HepG2 (cell line): ENCODE measurements at regions not wholly inside any gene's neighbourhood (a gene's known extent, or its start where the extent isn't known, plus 50 kb on each side); places are given as distances from the start of the nearest gene placed in this dataset.

ENCODE experiments used
- ATAC-seq: fragments of 200-7000 bp; cut with Tn5 transposase; 3 replicates; pipeline ENCODE4 v1.9.1; 2020; ENCODE audit warnings: mild to moderate bottlenecking, moderate library complexity
- BruUV-seq: library from RNA; stranded (reverse); fragments of 400-500 nt; replicated peaks from 2 replicates; lab custom pipeline; 2021; lab: Mats Ljungman, UMichigan
- CTCF ChIA-PET: fragments of 300-600 bp; formaldehyde crosslinking; extraction: SDS; loops from one replicate; lab custom pipeline; 2021; ENCODE audit warnings: low total read pairs, inconsistent platforms, low intra/inter-chr PET ratio; lab: Yijun Ruan, JAX
- POLR2A ChIA-PET: fragments of 350-600 bp; sonication (Branson Sonifier 250); formaldehyde crosslinking; loops from one replicate; lab custom pipeline; 2020; ENCODE audit warnings: antibody characterized with exemption, inconsistent platforms; lab: Yijun Ruan, JAX
- DNase-seq: peaks from one replicate; pipeline ENCODE4 v3.0.0-alpha.2; 2015; ENCODE audit warnings: low spot score
- FAIRE-seq: peaks from 3 replicates; lab custom pipeline; 2011; peaks lifted over from hg19 to GRCh38; lab: Jason Lieb, UNC
- H2AFZ ChIP-seq: one replicate; pipeline ENCODE4 v1.6.1; 2011; ENCODE audit warnings: low read length, inconsistent platforms
- H3K27ac ChIP-seq: fragments of 300-600 bp; 3 replicates; pipeline ENCODE4 v1.8.0; 2011; ENCODE audit warnings: mixed run types, mild to moderate bottlenecking, mixed read lengths, low read length, inconsistent platforms; ENCODE audit not compliant: insufficient read depth; ENCODE audit errors: extremely low read length
- H3K27me3 ChIP-seq, 2 experiments: fragments of 200-600 bp in 1 of 2; 2 replicates in 1 of 2; 3 replicates in 1 of 2; pipeline versions ENCODE4 v1.6.0 to v1.8.0; 2011; ENCODE audit warnings: low read length in 2 of 2, mild to moderate bottlenecking in 2 of 2, moderate library complexity in 2 of 2, inconsistent platforms in 1 of 2; ENCODE audit not compliant: insufficient read depth in 2 of 2, control insufficient read depth in 1 of 2
- H3K36me3 ChIP-seq, 2 experiments: fragments of 200-600 bp in 1 of 2; replicated peaks in 1 of 2; 2 replicates in 1 of 2; 3 replicates in 1 of 2; pipeline versions ENCODE4 v1.5.1 to v1.8.0; 2011; ENCODE audit warnings: low read length in 2 of 2, inconsistent platforms in 1 of 2; ENCODE audit not compliant: insufficient read depth in 2 of 2, control insufficient read depth in 1 of 2
- H3K4me1 ChIP-seq: 2 replicates; pipeline ENCODE4 v1.5.1; 2012; ENCODE audit warnings: low read length, inconsistent platforms; ENCODE audit not compliant: insufficient read depth
- H3K4me2 ChIP-seq: 2 replicates; pipeline ENCODE4 v1.6.0; 2011; ENCODE audit warnings: low read depth, low read length, inconsistent platforms
- H3K4me3 ChIP-seq, 3 experiments: fragments of 200-600 bp in 1 of 3; sonication (generic), shearing (Covaris generic) in 1 of 3; replicated peaks in 1 of 3; 2 replicates each; pipeline ENCODE4 v1.5.1; 2011 to 2016; ENCODE audit warnings: low read length in 3 of 3, inconsistent platforms in 2 of 3, low read depth in 2 of 3, mild to moderate bottlenecking in 2 of 3, control low read depth in 1 of 3, mixed read lengths in 1 of 3; ENCODE audit not compliant: insufficient read depth in 1 of 3
- H3K79me2 ChIP-seq: one replicate; pipeline ENCODE4 v1.6.1; 2011; ENCODE audit warnings: low read length, inconsistent platforms; ENCODE audit not compliant: insufficient read depth
- H3K9ac ChIP-seq: 2 replicates; pipeline ENCODE4 v1.6.0; 2011; ENCODE audit warnings: mild to moderate bottlenecking, low read depth, low read length, inconsistent platforms; ENCODE audit not compliant: insufficient read depth
- H3K9me3 ChIP-seq: 2 replicates; pipeline ENCODE4 v1.5.1; 2012; ENCODE audit warnings: mild to moderate bottlenecking, low read length
- H4K20me1 ChIP-seq: 2 replicates; pipeline ENCODE4 v1.6.0; 2011; ENCODE audit warnings: inconsistent platforms, mild to moderate bottlenecking, low read length, moderate library complexity; ENCODE audit not compliant: insufficient read depth
- FOXP1 ChIP-seq, 2 experiments: fragments of 450-650 bp in 1 of 2; IDR thresholded peaks; 2 replicates each; pipeline ENCODE4 v1.6.1; 2017 to 2018; ENCODE audit warnings: antibody characterized with exemption in 1 of 2
- PHF8 ChIP-seq: sonication (generic); formaldehyde crosslinking; IDR thresholded peaks from 2 replicates; pipeline ENCODE4 v1.5.0; 2020; ENCODE audit warnings: missing genetic modification reagents
- RBFOX2 ChIP-seq: fragments of 200-400 bp; formaldehyde crosslinking; IDR thresholded peaks from 2 replicates; pipeline ENCODE4 v1.6.1; 2017; ENCODE audit warnings: low read depth, mild to moderate bottlenecking, low read length
- TGIF2 ChIP-seq: IDR thresholded peaks from 2 replicates; pipeline ENCODE4 v1.6.1; 2016; ENCODE audit warnings: control low read depth, missing compliant biosample characterization
- ZNF24 ChIP-seq: fragments of 450-650 bp; IDR thresholded peaks from 2 replicates; pipeline ENCODE4 v1.6.1; 2017; ENCODE audit warnings: antibody characterized with exemption, mild to moderate bottlenecking
- ZNF547 ChIP-seq: sonication (generic); formaldehyde crosslinking; IDR thresholded peaks from 2 replicates; pipeline ENCODE4 v1.5.1; 2020; ENCODE audit warnings: mild to moderate bottlenecking, missing genetic modification reagents
- ZNF792 ChIP-seq: IDR thresholded peaks from 2 replicates; pipeline ENCODE4 v1.6.1; 2016
- WGBS: methylation state at CpG from one replicate; pipeline ENCODE4 v1.1.6; 2017; ENCODE audit warnings: low lambda C conversion rate; 5-methylcytosine and 5-hydroxymethylcytosine counted together
- in situ Hi-C: cut with HindIII; loops from 2 replicates; pipeline ENCODE4 v1.10.0; 2017; ENCODE audit warnings: low pct_unique_long_range_greater_than_20kb; ENCODE audit not compliant: extremely low pct_ligation_motif_present
- intact Hi-C: fragments of 100-400 bp; cut with micrococcal nuclease; formaldehyde crosslinking; loops from one replicate; pipeline ENCODE4 v1.10.0; 2022; ENCODE audit not compliant: unreplicated experiment
- TF ChIP-seq, protein P1 (sequence below): sonication (generic); formaldehyde crosslinking; IDR thresholded peaks from 2 replicates; pipeline ENCODE4 v1.8.0; 2022; ENCODE audit warnings: mild to moderate bottlenecking, missing genetic modification reagents, borderline replicate concordance

- Histone ChIP-seq H3K79me2 (no peaks in the 10 kb centered on the region), H4K20me1 (no peaks in the 10 kb centered on the region), H3K9ac (no peak overlapping the region), H3K4me1 (no peaks in the 10 kb centered on the region), H3K4me3 (no peak overlapping the region), H3K4me2 (no peak overlapping the region), H3K9me3 (no peaks in the 10 kb centered on the region), H3K27ac (no peak overlapping the region), H3K27me3 (no peaks in the 10 kb centered on the region; a peak in 2 of 5 replicates), H2AFZ (no peak overlapping the region), H3K36me3 (no peaks in the 10 kb centered on the region)
- FAIRE-seq (no peak), DNase-seq (no peak), ATAC-seq (no peak)
- WGBS: 0% methylated on average over 1 of the region's 1 CpG
- intact Hi-C loops (no loop called here), in situ Hi-C loops (no loop called here)
- TF ChIP-seq ZNF547 (CRISPR knock-in tag): no peak
- no peak for TF ChIP-seq RBFOX2
- TF ChIP-seq ZNF792 (CRISPR knock-in tag): no peak
- no peak for TF ChIP-seq FOXP1 (IDR thresholded peaks at IDR 0.05)
- no peak for TF ChIP-seq FOXP1 (CRISPR knock-in tag; IDR thresholded peaks at IDR 0.05)
- TF ChIP-seq, protein P1, sequence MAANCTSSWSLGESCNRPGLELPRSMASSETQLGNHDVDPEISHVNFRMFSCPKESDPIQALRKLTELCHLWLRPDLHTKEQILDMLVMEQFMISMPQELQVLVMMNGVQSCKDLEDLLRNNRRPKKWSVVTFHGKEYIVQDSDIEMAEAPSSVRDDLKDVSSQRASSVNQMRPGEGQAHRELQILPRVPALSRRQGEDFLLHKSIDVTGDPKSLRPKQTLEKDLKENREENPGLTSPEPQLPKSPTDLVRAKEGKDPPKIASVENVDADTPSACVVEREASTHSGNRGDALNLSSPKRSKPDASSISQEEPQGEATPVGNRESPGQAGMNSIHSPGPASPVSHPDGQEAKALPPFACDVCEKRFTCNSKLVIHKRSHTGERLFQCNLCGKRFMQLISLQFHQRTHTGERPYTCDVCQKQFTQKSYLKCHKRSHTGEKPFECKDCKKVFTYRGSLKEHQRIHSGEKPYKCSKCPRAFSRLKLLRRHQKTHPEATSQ (CRISPR knock-in tag): no peak
- TF ChIP-seq ZNF24: no peak
- TF ChIP-seq TGIF2 (CRISPR knock-in tag): no peak
- no peak for TF ChIP-seq PHF8 (CRISPR knock-in tag)
- ChIA-PET CTCF (no interaction called here), POLR2A (no interaction called here)
- no TSS peak for BruUV-seq
These were observed 172.9 kb upstream of the PRICKLE1 start for GRCh38 chr12:42762395-42762925.
